SK-N-SH treated with all-trans-retinoic acid at 6 μM for 48 hours (cell line): ENCODE measurements at regions not wholly inside any gene's neighbourhood (a gene's known extent, or its start where the extent isn't known, plus 50 kb on each side); places are given as distances from the start of the nearest gene placed in this dataset.

Experiments used
- ATAC-seq: fragments of 200-7000 bp; cut with Tn5 transposase; 3 replicates; pipeline ENCODE4 v1.9.1; 2020; ENCODE audit warnings: mild to moderate bottlenecking, moderate library complexity
- ARNTL ChIP-seq: fragments of 450-650 bp; formaldehyde crosslinking; IDR thresholded peaks from 2 replicates; pipeline ENCODE4 v1.5.0; 2020; ENCODE audit warnings: low read depth, mild to moderate bottlenecking, moderate library complexity, borderline replicate concordance
- BACH2 ChIP-seq: fragments of 250-450 bp; sonication (Bioruptor Pico); IDR thresholded peaks from 2 replicates; pipeline ENCODE4 v1.9.0; 2021; ENCODE audit warnings: mild to moderate bottlenecking, borderline replicate concordance
- CSDC2 ChIP-seq: fragments of 250-450 bp; sonication (Bioruptor Pico); IDR thresholded peaks from 2 replicates; pipeline ENCODE4 v1.5.0; 2020; ENCODE audit warnings: mild to moderate bottlenecking, moderate library complexity
- ESRRG ChIP-seq: fragments of 250-450 bp; sonication (Bioruptor Pico); IDR thresholded peaks from 2 replicates; pipeline ENCODE4 v1.6.1; 2021; ENCODE audit warnings: mild to moderate bottlenecking
- GLIS3 ChIP-seq: fragments of 250-450 bp; sonication (Bioruptor Pico); IDR thresholded peaks from 2 replicates; pipeline ENCODE4 v1.5.0; 2020; ENCODE audit warnings: mild to moderate bottlenecking, moderate library complexity
- ISL1 ChIP-seq: fragments of 250-450 bp; sonication (Bioruptor Pico); IDR thresholded peaks from 2 replicates; pipeline ENCODE4 v2.1.2; 2022; ENCODE audit warnings: mild to moderate bottlenecking, moderate library complexity
- PPARA ChIP-seq: fragments of 250-450 bp; sonication (Bioruptor Pico); IDR thresholded peaks from 2 replicates; pipeline ENCODE4 v1.5.0; 2020; ENCODE audit warnings: mild to moderate bottlenecking, borderline replicate concordance
- RARB ChIP-seq: fragments of 250-450 bp; sonication (Bioruptor Pico); IDR thresholded peaks from 2 replicates; pipeline ENCODE4 v1.8.0; 2021; ENCODE audit warnings: mild to moderate bottlenecking, moderate library complexity
- SNAI2 ChIP-seq: fragments of 250-450 bp; sonication (Bioruptor Pico); IDR thresholded peaks from 2 replicates; pipeline ENCODE4 v1.5.0; 2020; ENCODE audit warnings: mild to moderate bottlenecking, moderate library complexity
- TCF4 ChIP-seq: fragments of 250-450 bp; sonication (Bioruptor Pico); IDR thresholded peaks from 2 replicates; pipeline ENCODE4 v1.8.0; 2021; ENCODE audit warnings: mild to moderate bottlenecking, moderate library complexity, borderline replicate concordance
- TOX ChIP-seq: fragments of 250-450 bp; sonication (Bioruptor Pico); IDR thresholded peaks from 2 replicates; pipeline ENCODE4 v1.8.0; 2021; ENCODE audit warnings: mild to moderate bottlenecking, moderate library complexity, borderline replicate concordance
- ZC3H10 ChIP-seq: fragments of 250-450 bp; sonication (Bioruptor Pico); IDR thresholded peaks from 2 replicates; pipeline ENCODE4 v1.5.1; 2021; ENCODE audit warnings: mild to moderate bottlenecking, moderate library complexity
- ZFP3 ChIP-seq: fragments of 250-450 bp; sonication (Bioruptor Pico); IDR thresholded peaks from 2 replicates; pipeline ENCODE4 v1.5.0; 2020; ENCODE audit warnings: mild to moderate bottlenecking, moderate library complexity
- ZFP30 ChIP-seq: fragments of 450-650 bp; formaldehyde crosslinking; IDR thresholded peaks from 2 replicates; pipeline ENCODE4 v1.5.0; 2022; ENCODE audit warnings: mild to moderate bottlenecking, moderate library complexity
- ZNF565 ChIP-seq: fragments of 450-650 bp; formaldehyde crosslinking; conservative IDR thresholded peaks from 2 replicates; pipeline ENCODE4 v1.5.0; 2020; ENCODE audit warnings: low read depth, mild to moderate bottlenecking, moderate library complexity
- ZNF70 ChIP-seq: fragments of 450-650 bp; formaldehyde crosslinking; IDR thresholded peaks from 2 replicates; pipeline ENCODE4 v1.5.0; 2020; ENCODE audit warnings: mild to moderate bottlenecking, moderate library complexity
- ZNF8 ChIP-seq: fragments of 450-650 bp; formaldehyde crosslinking; IDR thresholded peaks from 2 replicates; pipeline ENCODE4 v1.5.0; 2020; ENCODE audit warnings: mild to moderate bottlenecking, moderate library complexity
- TF ChIP-seq, protein P1 (sequence below): fragments of 250-450 bp; sonication (Bioruptor Pico); IDR thresholded peaks from 2 replicates; pipeline ENCODE4 v1.8.0; 2021; ENCODE audit warnings: low read depth, mild to moderate bottlenecking, moderate library complexity, borderline replicate concordance
- TF ChIP-seq, protein P2 (sequence below): fragments of 250-450 bp; sonication (Bioruptor Pico); IDR thresholded peaks from 2 replicates; pipeline ENCODE4 v1.5.1; 2020; ENCODE audit warnings: low read depth, mild to moderate bottlenecking, moderate library complexity
- TF ChIP-seq, protein P3 (sequence below): fragments of 250-450 bp; sonication (Bioruptor Pico); IDR thresholded peaks from 2 replicates; pipeline ENCODE4 v1.5.1; 2021; ENCODE audit warnings: mild to moderate bottlenecking, moderate library complexity
- TF ChIP-seq, protein P4 (sequence below): fragments of 250-450 bp; sonication (Bioruptor Pico); IDR thresholded peaks from 2 replicates; pipeline ENCODE4 v1.8.0; 2020; ENCODE audit warnings: mild to moderate bottlenecking, moderate library complexity, borderline replicate concordance

DNA sequence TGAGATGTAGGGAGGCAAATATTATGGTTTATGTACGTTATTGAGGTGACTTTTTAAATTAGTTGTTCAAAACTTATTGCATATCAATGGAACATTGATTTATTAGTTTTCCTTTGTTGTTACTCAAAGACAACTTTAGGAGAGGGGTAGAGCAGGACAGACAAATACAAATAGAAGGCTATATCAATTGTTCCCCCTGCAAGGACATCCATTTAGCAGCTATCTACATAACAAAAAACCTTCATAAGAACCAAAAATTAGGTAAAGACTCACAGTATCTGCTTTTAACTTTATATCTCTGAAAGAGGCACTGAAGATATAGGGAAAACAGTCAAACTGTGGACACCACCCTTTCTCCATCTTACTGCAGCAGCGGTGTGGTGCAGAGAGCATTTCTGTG is 958.8 kb downstream of the DIPK2A start:
- ATAC-seq = no peak
- TF ChIP-seq, protein P1, sequence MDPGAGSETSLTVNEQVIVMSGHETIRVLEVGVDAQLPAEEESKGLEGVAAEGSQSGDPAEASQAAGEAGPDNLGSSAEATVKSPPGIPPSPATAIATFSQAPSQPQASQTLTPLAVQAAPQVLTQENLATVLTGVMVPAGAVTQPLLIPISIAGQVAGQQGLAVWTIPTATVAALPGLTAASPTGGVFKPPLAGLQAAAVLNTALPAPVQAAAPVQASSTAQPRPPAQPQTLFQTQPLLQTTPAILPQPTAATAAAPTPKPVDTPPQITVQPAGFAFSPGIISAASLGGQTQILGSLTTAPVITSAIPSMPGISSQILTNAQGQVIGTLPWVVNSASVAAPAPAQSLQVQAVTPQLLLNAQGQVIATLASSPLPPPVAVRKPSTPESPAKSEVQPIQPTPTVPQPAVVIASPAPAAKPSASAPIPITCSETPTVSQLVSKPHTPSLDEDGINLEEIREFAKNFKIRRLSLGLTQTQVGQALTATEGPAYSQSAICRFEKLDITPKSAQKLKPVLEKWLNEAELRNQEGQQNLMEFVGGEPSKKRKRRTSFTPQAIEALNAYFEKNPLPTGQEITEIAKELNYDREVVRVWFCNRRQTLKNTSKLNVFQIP (CRISPR knock-in tag) = no peak
- TF ChIP-seq CSDC2 (CRISPR knock-in tag) = no peak
- no peak for TF ChIP-seq BACH2 (CRISPR knock-in tag)
- no peak for TF ChIP-seq RARB (CRISPR knock-in tag)
- TF ChIP-seq ESRRG (CRISPR knock-in tag) = no peak
- TF ChIP-seq, all 23 proteins: peak for 0

DNA sequence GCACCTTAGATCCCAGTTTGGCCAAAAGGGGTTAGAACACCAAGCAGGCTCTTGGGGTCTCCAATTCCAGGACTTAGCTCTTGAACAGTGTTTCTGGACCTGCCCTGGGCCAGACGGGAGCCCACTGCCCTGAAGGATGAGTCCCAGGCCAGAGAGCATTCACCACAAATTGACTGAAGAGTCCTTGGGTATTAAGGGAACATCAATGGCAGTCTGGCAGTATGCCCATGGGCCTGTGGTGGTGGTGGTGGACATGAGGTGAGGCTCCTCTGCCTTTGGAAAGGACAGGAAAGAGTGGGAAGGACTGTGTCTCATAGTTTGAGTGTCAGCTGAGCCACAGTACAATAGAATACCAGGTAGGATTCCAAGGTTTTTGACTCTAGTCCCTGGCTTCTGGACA is 960.0 kb downstream of the DIPK2A start:
- TF ChIP-seq ZFP3 (CRISPR knock-in tag) = no peak
- TF ChIP-seq, protein P2, sequence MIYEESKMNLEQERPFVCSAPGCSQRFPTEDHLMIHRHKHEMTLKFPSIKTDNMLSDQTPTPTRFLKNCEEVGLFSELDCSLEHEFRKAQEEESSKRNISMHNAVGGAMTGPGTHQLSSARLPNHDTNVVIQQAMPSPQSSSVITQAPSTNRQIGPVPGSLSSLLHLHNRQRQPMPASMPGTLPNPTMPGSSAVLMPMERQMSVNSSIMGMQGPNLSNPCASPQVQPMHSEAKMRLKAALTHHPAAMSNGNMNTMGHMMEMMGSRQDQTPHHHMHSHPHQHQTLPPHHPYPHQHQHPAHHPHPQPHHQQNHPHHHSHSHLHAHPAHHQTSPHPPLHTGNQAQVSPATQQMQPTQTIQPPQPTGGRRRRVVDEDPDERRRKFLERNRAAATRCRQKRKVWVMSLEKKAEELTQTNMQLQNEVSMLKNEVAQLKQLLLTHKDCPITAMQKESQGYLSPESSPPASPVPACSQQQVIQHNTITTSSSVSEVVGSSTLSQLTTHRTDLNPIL (CRISPR knock-in tag) = no peak
- TF ChIP-seq, protein P3, sequence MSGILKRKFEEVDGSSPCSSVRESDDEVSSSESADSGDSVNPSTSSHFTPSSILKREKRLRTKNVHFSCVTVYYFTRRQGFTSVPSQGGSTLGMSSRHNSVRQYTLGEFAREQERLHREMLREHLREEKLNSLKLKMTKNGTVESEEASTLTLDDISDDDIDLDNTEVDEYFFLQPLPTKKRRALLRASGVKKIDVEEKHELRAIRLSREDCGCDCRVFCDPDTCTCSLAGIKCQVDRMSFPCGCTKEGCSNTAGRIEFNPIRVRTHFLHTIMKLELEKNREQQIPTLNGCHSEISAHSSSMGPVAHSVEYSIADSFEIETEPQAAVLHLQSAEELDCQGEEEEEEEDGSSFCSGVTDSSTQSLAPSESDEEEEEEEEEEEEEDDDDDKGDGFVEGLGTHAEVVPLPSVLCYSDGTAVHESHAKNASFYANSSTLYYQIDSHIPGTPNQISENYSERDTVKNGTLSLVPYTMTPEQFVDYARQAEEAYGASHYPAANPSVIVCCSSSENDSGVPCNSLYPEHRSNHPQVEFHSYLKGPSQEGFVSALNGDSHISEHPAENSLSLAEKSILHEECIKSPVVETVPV (CRISPR knock-in tag) = no peak
- no peak for TF ChIP-seq ZFP30 (CRISPR knock-in tag)
- no peak for TF ChIP-seq ZNF8 (CRISPR knock-in tag)
- no peak for TF ChIP-seq ZC3H10 (CRISPR knock-in tag)
- no peak for TF ChIP-seq RARB (CRISPR knock-in tag)
- TF ChIP-seq TCF4 (CRISPR knock-in tag) = no peak
- no peak for TF ChIP-seq SNAI2
- no peak for TF ChIP-seq BACH2 (CRISPR knock-in tag)
- no peak for TF ChIP-seq GLIS3
- TF ChIP-seq, protein P1 (CRISPR knock-in tag) = no peak
- no peak for TF ChIP-seq ZNF565
- ATAC-seq = no peak

DNA sequence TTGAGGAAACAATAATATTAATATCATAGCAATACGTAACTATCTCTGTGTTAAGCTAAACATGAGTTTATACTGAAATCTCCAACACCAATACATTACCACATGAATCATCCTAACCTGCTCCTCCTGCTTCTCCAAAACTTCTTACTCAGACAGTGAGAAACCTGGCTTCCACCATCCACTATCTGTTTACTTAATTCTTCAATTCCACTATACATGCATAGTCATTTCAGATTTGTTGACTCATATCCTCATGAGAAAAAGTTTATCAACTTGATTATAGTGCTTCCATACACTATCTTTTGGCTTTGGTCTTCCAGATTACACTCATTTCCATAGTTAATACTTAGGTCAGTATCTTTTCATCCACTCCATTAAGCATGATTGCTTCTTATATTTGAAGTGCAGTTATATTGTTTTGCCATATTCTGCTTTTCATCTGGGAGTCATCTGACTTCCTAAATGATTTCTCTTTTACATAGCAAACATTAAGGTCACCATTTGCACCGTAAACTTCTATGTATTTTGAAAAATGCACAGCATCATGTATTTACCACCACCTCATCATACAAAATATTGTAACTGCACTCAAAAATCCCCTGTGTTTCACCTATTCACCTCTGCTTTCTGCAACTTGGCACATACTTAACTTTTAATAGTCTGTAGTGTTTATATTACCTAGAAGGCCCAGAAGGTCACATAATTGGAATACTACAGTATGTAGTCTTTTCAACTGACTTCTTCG is 970.6 kb downstream of the DIPK2A start:
- TF ChIP-seq ESRRG (CRISPR knock-in tag) (no peak), GLIS3 (no peak), ZNF70 (CRISPR knock-in tag) (no peak), CSDC2 (CRISPR knock-in tag) (no peak), ARNTL (CRISPR knock-in tag) (no peak), TCF4 (CRISPR knock-in tag) (no peak), ZC3H10 (CRISPR knock-in tag) (no peak)
- TF ChIP-seq, protein P2 (CRISPR knock-in tag) = no peak
- no peak for ATAC-seq

DNA sequence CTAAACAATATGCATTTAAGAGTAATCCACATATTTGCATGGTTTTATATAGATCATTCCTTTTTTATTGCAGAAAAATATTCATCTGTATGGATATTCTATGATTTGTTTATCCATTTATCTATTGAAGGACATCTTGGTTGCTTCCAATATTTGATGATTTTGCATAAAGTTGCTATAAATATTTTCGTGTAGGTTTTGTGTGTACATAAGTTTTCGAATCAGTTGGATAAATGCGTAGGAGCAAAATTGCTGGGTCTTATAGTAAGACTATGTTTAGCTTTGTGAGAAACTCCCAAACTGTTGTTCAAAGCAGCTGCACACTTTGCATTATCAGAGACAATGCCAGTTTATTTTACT is 971.2 kb downstream of the DIPK2A start:
- no peak for ATAC-seq
- TF ChIP-seq SNAI2 (no peak), ZNF70 (CRISPR knock-in tag) (no peak), ISL1 (CRISPR knock-in tag) (no peak), PPARA (CRISPR knock-in tag) (no peak), TCF4 (CRISPR knock-in tag) (no peak), ZNF565 (no peak), CSDC2 (CRISPR knock-in tag) (no peak), BACH2 (CRISPR knock-in tag) (no peak), ESRRG (CRISPR knock-in tag) (no peak), ZNF8 (CRISPR knock-in tag) (no peak), TOX (CRISPR knock-in tag) (no peak), GLIS3 (no peak)
- TF ChIP-seq, protein P4, sequence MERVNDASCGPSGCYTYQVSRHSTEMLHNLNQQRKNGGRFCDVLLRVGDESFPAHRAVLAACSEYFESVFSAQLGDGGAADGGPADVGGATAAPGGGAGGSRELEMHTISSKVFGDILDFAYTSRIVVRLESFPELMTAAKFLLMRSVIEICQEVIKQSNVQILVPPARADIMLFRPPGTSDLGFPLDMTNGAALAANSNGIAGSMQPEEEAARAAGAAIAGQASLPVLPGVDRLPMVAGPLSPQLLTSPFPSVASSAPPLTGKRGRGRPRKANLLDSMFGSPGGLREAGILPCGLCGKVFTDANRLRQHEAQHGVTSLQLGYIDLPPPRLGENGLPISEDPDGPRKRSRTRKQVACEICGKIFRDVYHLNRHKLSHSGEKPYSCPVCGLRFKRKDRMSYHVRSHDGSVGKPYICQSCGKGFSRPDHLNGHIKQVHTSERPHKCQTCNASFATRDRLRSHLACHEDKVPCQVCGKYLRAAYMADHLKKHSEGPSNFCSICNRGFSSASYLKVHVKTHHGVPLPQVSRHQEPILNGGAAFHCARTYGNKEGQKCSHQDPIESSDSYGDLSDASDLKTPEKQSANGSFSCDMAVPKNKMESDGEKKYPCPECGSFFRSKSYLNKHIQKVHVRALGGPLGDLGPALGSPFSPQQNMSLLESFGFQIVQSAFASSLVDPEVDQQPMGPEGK (CRISPR knock-in tag) = no peak
- TF ChIP-seq, protein P1 (CRISPR knock-in tag) = no peak
- TF ChIP-seq, protein P2 (CRISPR knock-in tag) = no peak
